Stimulated activated CD4-positive, alpha-beta T cell treated with anti-CD3 and anti-CD28 coated beads, Interleukin-1b, Interleukin-23, amount 100 ng/mL, for 48 hours (primary cell): ENCODE measurements at regions not wholly inside any gene's neighbourhood (a gene's known extent, or its start where the extent isn't known, plus 50 kb on each side); places are given as distances from the start of the nearest gene placed in this dataset.

ENCODE experiments used
- DNase-seq: peaks from one replicate; pipeline ENCODE4 v3.0.0-alpha.2; 2020

DNA sequence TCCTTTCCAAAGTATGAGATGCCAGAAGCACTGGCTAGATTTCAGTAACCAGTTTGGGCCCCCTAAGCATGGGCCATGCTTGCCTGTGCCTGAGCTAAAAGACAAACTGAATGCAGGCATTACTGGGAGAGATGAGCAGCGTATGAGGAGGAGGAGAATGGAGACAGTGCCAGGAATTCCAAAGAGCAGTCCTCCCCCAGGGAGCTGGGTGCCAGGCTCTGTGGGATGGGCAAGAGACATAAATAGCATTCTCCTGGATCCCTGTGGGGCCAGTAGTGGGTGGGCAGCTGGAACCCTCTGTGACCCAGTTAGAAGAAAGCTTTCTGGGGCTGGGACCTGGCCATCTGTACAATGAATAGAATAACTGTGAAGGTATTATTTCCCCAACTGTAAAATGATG is 235.6 kb downstream of the KCNA4 start:
- no peak for DNase-seq

DNA sequence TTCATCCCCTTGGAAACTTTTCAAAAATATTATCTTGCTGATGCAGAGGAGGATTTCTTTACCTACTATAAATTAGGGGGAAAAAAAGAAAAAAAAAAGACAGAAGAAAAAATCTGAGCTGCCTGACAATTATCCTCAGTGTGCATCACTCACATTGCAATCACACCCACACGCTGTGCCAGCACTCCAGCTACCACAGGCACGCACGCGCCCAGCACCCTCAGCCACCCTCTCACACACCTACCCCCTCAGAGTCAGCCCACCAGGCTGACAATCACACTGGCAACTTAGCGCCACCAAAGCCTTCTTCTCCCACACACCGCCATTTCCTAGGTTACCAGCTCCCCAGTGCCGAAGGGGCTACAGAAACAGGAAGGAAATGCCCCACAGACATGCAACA is 236.1 kb downstream of the KCNA4 start:
- DNase-seq, result no peak

DNA sequence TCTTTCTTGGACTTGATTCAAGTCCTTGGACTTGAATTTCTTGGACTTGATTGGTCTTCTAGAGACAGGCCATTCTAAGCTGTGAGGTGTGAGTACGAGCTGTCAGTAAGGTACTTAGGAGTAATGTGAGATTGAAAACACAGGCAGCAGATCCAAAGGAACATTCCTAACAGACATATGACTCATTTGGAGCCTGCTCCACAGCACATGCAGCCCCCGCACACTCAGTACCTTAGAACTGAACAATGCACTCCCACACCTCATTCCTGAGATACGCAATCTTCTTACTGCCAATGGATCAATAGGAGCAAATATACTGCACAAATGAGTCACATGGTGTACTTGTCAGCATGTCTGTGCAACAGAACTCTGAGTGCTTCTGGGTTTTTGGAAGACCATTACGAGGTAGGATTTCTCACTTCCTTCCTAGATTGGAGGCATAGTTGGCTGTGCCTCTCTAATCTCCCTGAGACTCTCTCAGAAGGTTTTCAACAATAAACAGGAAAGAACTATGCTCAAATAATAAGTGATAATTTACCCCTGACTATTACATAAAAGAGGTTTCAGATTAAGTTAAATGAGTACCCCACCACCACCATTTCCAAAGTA is 243.1 kb downstream of the KCNA4 start:
- no peak for DNase-seq

DNA sequence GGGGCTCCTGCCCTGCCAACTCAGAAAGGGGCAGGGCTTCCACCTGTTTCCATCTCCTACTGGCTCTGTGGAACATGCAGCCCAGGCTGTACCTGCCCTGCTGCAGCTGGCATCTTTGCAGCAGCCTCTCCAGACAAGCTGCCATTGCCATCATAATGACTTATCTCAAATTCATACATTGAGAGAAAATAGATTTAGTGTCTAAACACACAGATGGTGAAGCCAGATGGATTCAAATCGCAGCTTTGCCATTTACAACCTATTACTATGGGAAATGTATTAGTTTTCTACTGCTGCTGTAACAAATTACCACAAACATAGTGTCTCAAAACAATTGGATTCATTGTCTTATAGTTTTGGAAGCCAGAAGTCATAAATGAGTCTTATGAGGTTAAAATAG is 260.0 kb downstream of the KCNA4 start:
- no peak for DNase-seq

DNA sequence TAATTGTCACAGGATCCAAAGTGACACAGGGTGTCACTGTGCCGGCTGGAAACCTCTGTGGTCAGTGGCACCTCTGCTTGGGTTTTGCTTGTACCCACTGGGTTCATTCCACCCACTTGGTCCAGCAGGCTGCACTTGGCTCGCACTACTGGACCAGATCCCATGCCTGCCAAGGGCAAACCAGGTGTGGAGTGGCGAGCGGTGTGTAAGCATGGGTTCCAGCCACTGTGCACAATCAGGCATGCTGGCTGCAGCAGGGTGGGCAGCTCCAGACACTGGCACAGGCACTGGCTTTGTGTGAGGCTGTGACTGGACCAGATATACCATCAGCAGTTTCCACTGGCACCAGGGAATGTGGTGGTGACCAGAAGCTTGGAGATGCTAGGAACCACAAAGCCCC is 261.4 kb downstream of the KCNA4 start:
- no peak for DNase-seq

DNA sequence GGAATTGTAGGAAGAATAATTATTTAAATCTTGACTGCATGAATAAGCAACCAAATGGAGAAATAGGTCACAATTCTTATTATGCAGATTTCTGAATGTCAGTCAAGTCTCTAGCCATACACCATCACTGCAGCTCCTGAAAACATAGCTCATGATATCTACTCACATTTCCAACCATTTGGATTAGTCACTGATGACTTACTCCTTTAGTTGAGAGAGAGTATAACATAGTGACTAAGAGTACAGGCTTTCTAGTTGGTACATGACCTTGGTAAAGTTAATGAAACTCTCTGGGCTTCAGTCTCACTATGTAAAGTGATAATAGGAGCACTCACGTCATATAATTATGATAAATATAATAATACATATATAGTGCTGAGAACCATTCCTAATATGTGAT is 265.2 kb downstream of the KCNA4 start:
- DNase-seq, result no peak

DNA sequence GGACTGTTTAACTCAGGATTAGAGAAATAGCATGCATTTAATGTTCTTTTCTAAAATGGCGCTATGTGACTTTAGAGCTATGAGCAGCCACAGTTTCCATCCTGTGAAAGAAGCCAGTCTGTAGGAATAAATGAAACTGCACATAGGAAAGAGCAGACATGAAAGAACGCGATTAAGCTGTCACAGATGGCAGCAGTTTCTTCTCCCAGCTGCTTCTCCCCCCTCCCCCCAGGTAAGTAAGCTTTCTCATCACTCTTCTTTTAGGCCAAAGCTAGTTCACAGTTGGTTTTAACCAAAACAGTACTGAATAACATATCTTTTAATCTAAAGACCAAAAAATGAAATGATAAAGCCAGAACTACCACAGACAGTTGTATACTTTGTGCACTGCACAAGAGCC is 266.4 kb downstream of the KCNA4 start:
- no peak for DNase-seq

DNA sequence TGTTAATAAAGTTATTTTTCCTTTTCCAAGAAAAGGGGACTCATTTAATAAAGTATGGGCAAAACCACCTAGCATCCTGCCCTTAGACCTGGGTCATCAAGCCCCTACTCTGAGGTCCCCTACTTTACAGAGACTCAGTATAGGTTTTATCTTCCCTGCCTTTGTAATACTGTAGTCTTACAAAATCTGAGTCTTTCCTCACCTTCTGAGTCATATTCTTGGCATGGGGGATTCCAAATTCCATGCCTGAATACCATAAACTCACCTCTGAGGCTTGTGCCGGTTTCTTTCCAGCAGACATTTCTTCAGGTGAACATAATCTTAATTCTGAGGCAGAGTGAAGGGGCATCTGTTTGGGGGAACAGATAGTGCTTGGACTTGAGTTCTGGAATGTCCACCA is 282.5 kb downstream of the KCNA4 start:
- no peak for DNase-seq

DNA sequence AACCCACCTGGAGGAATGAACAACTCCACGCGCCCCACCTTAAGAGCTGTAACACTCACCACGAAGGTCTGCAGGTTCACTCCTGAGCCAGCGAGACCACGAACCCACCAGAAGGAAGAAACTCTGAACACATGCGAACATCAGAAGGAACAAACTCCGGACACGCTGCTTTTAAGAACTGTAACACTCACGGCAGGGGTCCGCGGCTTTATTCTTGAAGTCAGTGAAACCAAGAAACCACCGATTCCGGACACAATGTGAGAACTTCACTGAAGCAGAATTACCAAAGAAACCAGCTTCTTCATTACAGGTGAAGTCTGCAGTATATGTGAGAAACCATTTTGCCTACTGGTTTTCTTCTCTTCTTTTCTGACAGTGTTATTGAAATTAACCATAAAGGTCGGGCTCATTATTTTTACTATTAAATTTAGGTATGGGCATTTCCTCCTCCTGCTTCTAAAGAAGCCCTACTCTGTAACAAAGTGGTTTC is 303.0 kb downstream of the KCNA4 start:
- no peak for DNase-seq

DNA sequence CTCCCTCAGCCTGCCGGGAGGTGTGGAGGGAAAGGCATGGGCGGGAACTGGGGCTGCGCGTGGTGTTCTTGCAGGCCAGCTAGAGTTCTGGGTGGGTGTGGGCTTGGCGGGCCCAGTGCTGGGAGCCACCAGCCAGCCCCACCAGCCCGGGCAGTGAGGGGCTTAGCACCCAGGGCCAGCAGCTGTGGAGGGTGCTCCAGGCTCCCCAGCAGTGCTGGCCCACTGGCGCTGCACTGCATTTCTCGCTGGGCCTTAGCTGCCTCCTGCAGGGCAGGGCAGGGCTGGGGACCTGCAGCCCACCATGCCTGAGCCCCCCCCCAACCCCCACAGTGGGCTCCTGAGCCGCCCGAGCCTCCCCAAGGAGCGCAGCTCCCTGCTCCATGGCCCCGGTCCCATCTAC is 304.2 kb downstream of the KCNA4 start:
- DNase-seq, result no peak

DNA sequence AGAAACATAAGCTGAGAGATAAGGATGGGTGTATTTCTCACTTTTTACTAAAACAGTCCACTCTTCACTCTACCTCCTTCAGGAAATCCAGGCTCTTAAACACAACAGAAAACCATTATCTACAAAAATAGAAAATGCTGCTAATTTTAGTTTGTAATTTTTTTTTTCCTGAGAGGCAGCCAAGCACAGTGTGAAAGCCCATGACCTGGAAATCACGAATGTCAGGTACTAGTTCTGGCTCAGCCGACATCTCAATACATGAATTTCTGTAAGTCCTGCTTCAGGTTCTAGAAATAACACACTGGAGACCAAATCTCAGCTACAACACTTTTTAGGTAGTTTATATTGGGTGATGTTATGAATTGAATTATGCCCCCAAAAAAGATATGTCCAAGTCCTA is 308.9 kb downstream of the KCNA4 start:
- DNase-seq, result no peak

DNA sequence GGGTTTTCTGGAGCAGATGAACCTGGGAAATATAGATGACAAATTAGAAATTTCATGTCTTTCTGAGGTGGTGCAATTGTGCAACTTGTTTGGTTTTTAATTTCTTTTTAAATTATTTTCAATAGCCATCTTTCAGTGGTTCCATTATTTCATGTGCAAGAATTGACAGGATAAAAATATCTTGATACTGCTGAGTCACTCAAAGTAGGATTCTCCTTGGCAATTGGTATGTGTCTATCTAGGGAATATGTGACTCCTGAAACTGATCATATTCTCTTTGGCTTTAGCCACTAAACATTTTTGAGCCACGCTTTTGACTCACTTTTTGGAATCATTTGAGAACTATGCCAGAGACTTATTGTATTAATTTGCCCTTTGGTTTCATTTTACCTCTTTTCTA is 331.5 kb downstream of the KCNA4 start:
- no peak for DNase-seq

DNA sequence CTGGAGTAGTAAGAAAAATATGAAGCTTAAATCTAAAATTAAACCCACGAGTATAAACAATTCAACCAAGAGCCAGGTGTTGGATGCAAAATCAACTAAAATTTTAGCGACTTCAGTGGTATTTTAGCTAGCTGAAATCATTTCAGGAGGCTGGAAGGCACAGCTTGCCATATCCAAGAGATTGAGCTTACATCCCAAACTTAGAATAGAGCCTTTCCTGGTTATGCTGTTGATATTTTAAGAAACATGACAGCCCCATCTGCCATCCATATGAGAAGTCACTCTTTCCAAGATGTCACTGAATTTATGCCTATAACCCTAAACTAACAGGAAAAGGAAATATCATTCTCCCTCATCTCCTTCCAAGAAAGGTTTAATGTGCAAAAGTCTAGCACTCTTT is 334.0 kb downstream of the KCNA4 start:
- no peak for DNase-seq

DNA sequence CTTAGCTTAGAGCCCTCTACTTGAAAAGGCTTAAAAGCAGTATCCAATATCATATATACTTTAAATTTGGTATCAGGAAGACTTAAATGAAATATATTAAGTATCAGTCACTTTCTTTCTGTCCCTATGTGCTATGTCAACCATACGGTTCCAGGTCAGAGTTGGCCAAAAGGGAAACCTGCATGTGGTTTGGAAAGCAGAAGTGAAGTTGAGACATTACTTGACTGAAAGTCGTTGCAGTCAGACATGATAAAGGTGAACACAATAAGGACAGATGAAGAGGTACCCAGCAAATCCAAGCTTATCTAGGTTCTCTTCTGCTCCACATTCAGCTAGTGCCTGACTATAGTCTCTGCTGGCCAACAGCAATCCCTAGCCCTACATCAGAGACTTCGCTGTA is 336.8 kb downstream of the KCNA4 start:
- no peak for DNase-seq

DNA sequence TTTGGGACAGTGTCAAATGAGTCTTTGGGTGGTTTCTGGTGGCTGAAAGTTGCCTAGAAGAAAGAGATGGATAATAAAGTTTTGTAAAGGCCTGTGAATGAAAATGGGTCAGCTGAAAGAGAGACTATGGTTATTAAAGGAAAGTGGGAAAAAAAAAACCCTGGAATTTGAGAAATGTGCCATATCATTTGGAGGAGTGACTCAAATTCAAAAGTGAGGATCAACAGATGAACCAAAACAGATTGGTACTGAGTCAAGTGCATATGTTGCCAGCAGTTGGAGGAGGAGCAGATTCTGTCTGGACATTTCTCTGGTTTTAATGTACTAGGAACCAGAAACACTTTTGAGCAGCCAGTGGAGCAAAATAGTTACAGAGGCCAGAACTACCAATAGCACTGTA is 339.8 kb downstream of the KCNA4 start:
- DNase-seq, result no peak

DNA sequence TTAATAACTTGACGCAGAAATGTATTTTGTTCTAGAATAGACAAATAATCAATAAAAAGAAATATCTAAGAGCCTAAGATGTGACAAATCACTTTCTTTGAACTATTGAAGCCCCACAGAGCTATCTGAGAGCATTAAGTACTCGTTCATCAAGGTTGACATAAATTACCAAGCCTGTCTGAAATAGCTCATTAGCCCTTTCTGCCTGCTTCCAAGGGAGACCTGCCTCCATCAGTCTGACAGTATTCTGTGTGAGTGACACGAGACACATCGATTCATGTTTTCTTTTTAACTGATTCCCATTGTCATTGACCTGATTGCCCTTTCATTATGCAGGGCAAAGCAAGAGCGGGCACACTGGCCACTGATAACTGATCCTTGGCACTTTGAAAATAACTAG is 347.5 kb downstream of the KCNA4 start:
- no peak for DNase-seq

DNA sequence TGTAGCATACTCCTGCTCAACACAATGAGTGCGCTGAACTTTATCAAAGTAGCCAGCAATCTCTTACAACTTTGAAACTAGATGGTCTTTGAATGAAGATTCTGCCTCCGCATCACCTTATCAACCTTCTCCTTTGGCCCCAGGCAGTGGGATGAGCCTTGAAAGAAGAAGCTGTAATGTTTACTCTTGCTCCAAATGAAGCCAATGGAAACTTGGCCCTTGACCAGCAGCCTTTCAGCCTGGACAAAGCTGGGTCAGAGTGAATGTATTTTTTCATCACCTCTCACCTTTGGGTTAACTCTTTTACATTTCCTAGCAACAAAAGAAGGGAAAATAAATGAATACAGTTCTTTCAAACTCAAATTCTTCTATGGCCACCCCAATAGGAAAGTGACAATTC is 359.1 kb downstream of the KCNA4 start:
- no peak for DNase-seq

DNA sequence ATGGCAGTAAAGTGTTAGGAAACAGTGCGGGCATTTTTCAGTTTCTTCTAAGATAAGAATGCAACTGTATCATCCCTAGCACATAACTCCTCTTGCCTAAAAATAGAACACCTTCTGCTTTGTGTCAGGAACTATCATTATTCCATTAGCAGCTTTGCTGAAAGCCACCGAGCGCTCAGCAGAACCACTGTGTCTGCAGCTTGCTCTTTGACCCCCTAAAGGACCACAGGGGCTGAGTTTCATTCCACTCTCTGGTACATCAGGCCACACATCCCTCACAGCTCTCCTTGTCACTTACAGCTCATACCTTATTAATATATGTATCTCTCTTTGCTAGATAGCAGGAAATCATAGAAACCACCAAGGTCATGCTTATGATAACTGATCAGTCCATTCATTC is 360.2 kb downstream of the KCNA4 start:
- DNase-seq, result no peak

DNA sequence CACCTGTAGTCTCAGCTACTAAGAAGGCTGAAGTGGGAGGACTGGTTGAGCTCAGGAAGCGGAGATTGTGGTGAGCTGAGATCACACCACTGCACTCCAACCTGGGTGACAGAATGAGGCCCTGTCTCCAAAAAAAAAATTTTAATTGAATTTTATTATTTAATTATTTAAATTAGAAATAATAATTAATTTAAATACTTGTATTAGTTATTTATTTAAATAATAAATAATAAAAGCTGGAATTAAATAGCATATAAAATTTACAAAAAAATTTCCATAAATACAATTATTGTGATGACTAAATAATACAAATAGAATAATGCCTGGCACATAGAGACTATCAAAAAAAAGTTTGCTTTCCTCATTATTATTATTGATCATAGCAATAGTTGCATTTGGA is 371.5 kb downstream of the KCNA4 start:
- no peak for DNase-seq

DNA sequence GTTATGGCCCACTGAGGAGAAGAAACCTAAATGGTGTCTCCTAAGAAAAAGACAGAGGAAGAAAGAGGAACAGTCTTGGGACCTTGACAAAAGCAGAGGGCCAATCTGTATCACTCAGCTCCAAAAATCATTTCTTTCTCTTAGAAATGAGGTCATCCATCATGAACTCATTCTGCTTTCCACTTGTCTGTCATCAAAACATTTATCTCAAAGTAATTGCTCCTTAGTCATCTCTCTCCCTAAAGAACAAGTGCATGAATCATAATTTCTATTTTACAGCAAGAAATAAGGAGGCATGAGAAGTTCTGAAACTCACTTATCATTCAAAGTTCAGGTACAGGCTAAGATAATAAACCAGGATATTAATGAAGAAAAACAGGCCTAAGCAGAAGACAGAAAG is 375.6 kb downstream of the KCNA4 start:
- no peak for DNase-seq

DNA sequence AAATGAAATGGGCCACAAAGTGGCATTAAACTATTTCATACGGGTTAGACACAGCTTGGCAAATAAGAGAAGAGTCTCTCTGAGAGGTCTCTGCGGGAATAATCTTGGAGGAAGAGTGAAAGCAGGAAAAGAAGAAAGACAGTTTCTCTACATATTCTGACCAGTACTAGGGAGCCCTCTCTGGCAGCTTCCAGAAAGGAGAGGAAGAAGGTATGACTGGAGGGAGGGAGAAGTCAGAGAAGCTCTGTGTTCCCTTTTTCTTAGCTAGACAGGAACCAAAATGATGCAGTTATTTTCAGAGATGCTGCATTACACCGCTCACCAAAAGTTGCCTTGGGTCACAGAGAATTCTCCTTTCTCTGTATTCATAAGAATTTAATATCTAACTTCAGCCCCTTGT is 382.1 kb downstream of the KCNA4 start:
- no peak for DNase-seq

DNA sequence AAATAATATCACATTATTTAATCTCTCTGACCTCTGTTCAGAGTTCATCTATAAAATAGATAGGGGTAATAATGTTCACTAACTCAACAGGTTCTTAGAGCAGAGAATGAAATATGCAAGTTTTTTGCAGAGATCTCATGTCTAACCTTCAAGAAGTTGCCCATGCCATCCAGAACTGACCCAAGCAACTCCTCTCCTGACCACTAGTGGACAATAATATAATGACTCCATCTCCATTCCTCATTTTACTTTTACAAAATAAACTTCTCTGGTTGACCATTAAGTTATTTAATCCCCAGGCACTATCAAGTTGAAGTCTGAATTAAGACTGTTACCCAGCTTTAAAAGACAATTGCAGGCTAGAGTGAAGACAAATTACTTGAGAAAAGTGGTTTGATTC is 382.6 kb downstream of the KCNA4 start:
- DNase-seq, result no peak

DNA sequence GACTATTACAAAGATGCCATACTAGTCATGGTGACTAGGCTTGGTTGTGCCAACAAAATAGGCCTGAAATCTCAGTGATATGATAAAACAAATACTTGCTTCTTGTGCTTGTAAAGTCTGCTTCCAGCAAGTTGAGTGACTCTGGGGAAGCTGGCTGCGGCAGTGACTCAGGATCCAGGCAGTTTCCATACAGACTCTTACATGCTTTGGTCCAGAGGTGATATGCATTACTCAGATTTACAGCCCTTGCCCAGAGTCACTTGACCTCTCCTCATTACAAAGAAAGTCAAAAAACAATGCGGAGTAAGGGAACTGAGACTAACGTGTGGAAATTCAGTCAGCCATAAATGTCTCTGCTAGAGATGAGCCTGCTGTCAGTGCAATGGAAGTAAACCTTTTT is 387.5 kb downstream of the KCNA4 start:
- no peak for DNase-seq

DNA sequence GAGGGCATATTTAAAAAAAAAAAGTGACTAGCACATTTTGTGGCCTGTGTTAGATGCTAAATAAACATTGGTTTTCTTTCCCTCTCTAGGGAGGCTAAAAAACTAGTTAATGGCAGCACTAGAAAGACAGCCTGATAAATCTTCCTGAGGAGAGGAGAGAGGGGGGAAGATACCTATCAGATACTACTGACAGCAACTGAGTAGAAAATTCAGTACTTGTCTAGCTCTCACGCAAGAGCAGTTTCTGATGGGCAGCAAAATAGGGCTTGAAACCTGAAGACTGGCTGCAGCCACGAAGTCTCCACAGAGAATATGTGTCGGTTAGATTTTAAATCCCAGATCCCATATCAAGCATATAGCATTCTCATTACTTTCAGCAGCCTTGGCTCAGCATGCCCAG is 388.2 kb downstream of the KCNA4 start:
- no peak for DNase-seq

DNA sequence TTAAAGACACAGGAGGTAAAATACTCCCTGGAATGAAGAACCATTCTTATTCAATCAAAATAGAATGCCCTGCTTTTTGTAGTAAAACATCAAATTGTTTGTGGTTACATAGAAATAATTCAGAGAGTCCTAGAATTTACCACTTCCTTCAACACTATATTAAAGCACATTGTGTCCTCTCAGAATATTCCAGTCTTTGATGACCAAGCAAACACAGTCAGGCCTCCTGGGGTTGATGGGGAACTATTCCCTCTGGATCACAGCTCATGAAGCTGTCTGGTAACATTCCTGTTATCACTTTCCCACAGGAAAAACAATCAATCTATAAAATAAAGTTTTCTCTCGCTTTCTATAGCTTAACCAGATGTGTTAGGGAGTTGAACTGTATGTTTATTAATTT is 389.3 kb downstream of the KCNA4 start:
- no peak for DNase-seq
